B cell (primary cell): ENCODE measurements at regions not wholly inside any gene's neighbourhood (a gene's known extent, or its start where the extent isn't known, plus 50 kb on each side); places are given as distances from the start of the nearest gene placed in this dataset.

Experiments
- ATAC-seq: fragments of 200-7000 bp; cut with Tn5 transposase; one replicate; pipeline ENCODE4 v1.10.0; 2021; ENCODE audit warnings: low read depth, mild to moderate bottlenecking, moderate number of reproducible peaks, moderate library complexity
- CTCF ChIA-PET: fragments of 350-600 bp; sonication (Branson Sonifier 250); formaldehyde crosslinking; loops from one replicate; lab custom pipeline; 2021; ENCODE audit warnings: antibody characterized with exemption, inconsistent platforms; lab: Charles Lee
- POLR2A ChIA-PET: fragments of 350-600 bp; sonication (Branson Sonifier 250); formaldehyde crosslinking; loops from one replicate; lab custom pipeline; 2021; ENCODE audit warnings: antibody characterized with exemption; lab: Charles Lee
- DNase-seq: peaks from one replicate; pipeline ENCODE4 v3.0.0; 2013
- H2AFZ ChIP-seq: 2 replicates; pipeline ENCODE4 v1.6.1; 2012; ENCODE audit warnings: mild to moderate bottlenecking, low read depth, low read length; ENCODE audit not compliant: insufficient read depth, poor library complexity, severe bottlenecking
- H3K27ac ChIP-seq, 2 donors: 1 replicate in 1 of 2; 2 replicates in 1 of 2; pipeline ENCODE4 v1.5.1; 2012 to 2013; ENCODE audit warnings: low read length in 2 of 2, mild to moderate bottlenecking in 2 of 2, moderate library complexity in 1 of 2
- H3K27me3 ChIP-seq, 4 experiments: fragments of 200-600 bp in 1 of 4; sonication (generic) in 1 of 4; replicated peaks in 1 of 4; 1 replicate in 2 of 4; 2 replicates in 2 of 4; pipeline versions ENCODE4 v1.6.1 to v1.7.0; 2013 to 2016; ENCODE audit warnings: low read length in 3 of 4, mild to moderate bottlenecking in 2 of 4, mixed read lengths in 1 of 4, moderate library complexity in 1 of 4; ENCODE audit not compliant: insufficient read depth in 4 of 4, control insufficient read depth in 3 of 4; ENCODE audit errors: control extremely low read depth in 1 of 4
- H3K36me3 ChIP-seq, 2 experiments: replicated peaks in 1 of 2; 1 replicate in 1 of 2; 2 replicates in 1 of 2; pipeline versions ENCODE4 v1.6.1 to v1.7.1; 2013; ENCODE audit warnings: low read length in 1 of 2; ENCODE audit not compliant: insufficient read depth in 2 of 2, control insufficient read depth in 1 of 2; ENCODE audit errors: control extremely low read depth in 1 of 2, extremely low read depth in 1 of 2
- H3K4me1 ChIP-seq, 2 donors: fragments of 200-600 bp in 1 of 2; sonication (generic) in 1 of 2; 1 replicate in 1 of 2; 2 replicates in 1 of 2; pipeline versions ENCODE4 v1.5.1 to v1.6.1; 2013 to 2017; ENCODE audit warnings: low read length in 2 of 2; ENCODE audit not compliant: control insufficient read depth in 2 of 2, insufficient read depth in 2 of 2
- H3K4me2 ChIP-seq: replicated peaks from 2 replicates; pipeline ENCODE3; 2012; ENCODE audit warnings: mild to moderate bottlenecking, low read depth, low read length; ENCODE audit not compliant: poor library complexity, severe bottlenecking
- H3K4me3 ChIP-seq, 5 experiments: fragments of 200-600 bp in 1 of 5; sonication (generic) in 1 of 5; 1 replicate in 3 of 5; 2 replicates in 2 of 5; pipeline versions ENCODE4 v1.5.1 to v1.7.0; 2011 to 2016; ENCODE audit warnings: low read length in 4 of 5, mild to moderate bottlenecking in 4 of 5, low read depth in 2 of 5, control low read depth in 1 of 5, moderate library complexity in 1 of 5; ENCODE audit not compliant: insufficient read depth in 1 of 5; ENCODE audit errors: control extremely low read depth in 1 of 5, extremely low read depth in 1 of 5
- H3K79me2 ChIP-seq: fragments of 200-600 bp; sonication (generic); one replicate; pipeline ENCODE4 v1.6.0; 2016; ENCODE audit warnings: low read length; ENCODE audit not compliant: control insufficient read depth, insufficient read depth
- H3K9ac ChIP-seq: fragments of 200-600 bp; sonication (generic); 2 replicates; pipeline ENCODE4 v1.6.1; 2017; ENCODE audit warnings: mild to moderate bottlenecking, low read length, moderate library complexity
- H3K9me3 ChIP-seq, 3 donors: one replicate each; pipeline versions ENCODE4 v1.6.1 to v1.7.1; 2013; ENCODE audit warnings: low read length in 2 of 3; ENCODE audit not compliant: control insufficient read depth in 2 of 3, insufficient read depth in 1 of 3; ENCODE audit errors: control extremely low read depth in 1 of 3
- H4K20me1 ChIP-seq: 2 replicates; pipeline ENCODE4 v1.6.0; 2012; ENCODE audit warnings: mild to moderate bottlenecking, low read length; ENCODE audit not compliant: insufficient read depth, control insufficient read depth, poor library complexity, severe bottlenecking
- H3K27ac Mint-ChIP-seq: one replicate; pipeline ENCODE4 v1.8.0; 2021; ENCODE audit warnings: mixed read lengths
- H3K27me3 Mint-ChIP-seq: one replicate; pipeline ENCODE4 v1.8.0; 2021; ENCODE audit warnings: mixed read lengths
- H3K4me1 Mint-ChIP-seq: one replicate; pipeline ENCODE4 v1.8.0; 2021; ENCODE audit warnings: mixed read lengths
- H3K4me3 Mint-ChIP-seq: one replicate; pipeline ENCODE4 v1.8.0; 2021; ENCODE audit warnings: mixed read lengths
- H3K9me3 Mint-ChIP-seq: one replicate; pipeline ENCODE4 v1.8.0; 2022; ENCODE audit warnings: mixed read lengths; ENCODE audit not compliant: insufficient read depth
- EZH2 ChIP-seq: IDR thresholded peaks from 2 replicates; pipeline ENCODE4 v1.6.1; 2012; ENCODE audit warnings: borderline replicate concordance, low read depth, mild to moderate bottlenecking, moderate library complexity, low read length; ENCODE audit not compliant: insufficient read depth, poor library complexity, severe bottlenecking
- WGBS: methylation state at CpG from one replicate; pipeline ENCODE4 v1.1.5; 2013; ENCODE audit warnings: missing lambda C conversion rate; ENCODE audit not compliant: insufficient coverage; 5-methylcytosine and 5-hydroxymethylcytosine counted together
- intact Hi-C: fragments of 100-400 bp; cut with micrococcal nuclease; formaldehyde crosslinking; loops from one replicate; pipeline ENCODE4 v1.10.0; 2022
- TF ChIP-seq, protein P1 (sequence below): fragments of 200-600 bp; IDR thresholded peaks from one replicate; pipeline ENCODE4 v1.8.0; 2022; ENCODE audit warnings: antibody characterized with exemption, mild to moderate bottlenecking

DNA sequence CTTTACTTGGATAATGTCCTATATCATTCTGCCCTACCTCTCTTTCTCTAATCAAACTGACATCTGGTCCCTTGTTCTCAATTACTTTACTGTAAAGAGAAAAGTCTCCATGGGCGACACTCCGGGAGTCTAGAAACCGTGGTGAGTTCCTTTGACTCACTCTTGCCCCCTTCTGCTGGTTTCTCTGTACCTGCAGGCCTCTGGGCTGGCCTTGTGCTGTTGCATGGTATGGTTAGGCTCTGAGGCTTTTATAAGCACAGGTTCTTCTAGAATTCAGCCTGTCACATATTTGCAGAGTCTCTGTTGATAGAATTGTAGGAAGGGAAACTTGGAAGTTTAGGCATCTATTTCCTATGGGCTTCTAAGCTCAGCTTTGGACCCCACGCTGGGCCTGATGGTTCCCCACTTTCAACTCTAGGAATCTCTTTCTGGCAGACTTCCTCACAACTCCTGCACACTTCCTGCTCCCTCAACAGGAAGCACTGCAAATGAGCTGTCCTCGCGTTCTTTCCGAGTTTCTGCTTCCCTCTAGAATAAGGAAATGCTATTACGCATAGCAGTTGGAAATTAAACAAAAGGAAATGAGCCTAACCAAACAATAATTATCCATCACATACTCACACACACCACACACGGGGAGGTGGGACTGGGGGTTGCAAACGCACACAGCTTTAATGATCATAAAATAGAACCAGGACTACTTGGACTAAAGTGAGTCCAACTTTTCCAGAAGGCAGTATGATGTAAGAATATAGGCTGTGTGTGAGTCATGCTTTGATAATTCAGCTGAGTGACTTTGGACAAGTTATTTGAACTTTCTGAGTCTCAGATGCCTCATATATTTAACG lies 683.3 kb downstream of the QKI start:
- Histone ChIP-seq H3K27me3 (no peaks in the 10 kb centered on the region), H3K27ac (no peak overlapping the region), H3K9ac (no peak overlapping the region), H3K36me3 (no peaks in the 10 kb centered on the region), H3K4me2 (no peak overlapping the region), H2AFZ (no peak overlapping the region), H3K4me3 (no peak overlapping the region), H3K9me3 (no peaks in the 10 kb centered on the region), H3K4me1 (no peaks in the 10 kb centered on the region), H4K20me1 (no peaks in the 10 kb centered on the region), H3K79me2 (no peaks in the 10 kb centered on the region)
- H3K9me3 Mint-ChIP-seq, result no peaks in the 10 kb centered on the region
- ATAC-seq (no peak), DNase-seq (no peak)
- peaks cover 4% of the 10 kb centered on the region for H3K27me3 Mint-ChIP-seq
- intact Hi-C loops, result no loop called here
- no peak for TF ChIP-seq EZH2
- TF ChIP-seq, protein P1, sequence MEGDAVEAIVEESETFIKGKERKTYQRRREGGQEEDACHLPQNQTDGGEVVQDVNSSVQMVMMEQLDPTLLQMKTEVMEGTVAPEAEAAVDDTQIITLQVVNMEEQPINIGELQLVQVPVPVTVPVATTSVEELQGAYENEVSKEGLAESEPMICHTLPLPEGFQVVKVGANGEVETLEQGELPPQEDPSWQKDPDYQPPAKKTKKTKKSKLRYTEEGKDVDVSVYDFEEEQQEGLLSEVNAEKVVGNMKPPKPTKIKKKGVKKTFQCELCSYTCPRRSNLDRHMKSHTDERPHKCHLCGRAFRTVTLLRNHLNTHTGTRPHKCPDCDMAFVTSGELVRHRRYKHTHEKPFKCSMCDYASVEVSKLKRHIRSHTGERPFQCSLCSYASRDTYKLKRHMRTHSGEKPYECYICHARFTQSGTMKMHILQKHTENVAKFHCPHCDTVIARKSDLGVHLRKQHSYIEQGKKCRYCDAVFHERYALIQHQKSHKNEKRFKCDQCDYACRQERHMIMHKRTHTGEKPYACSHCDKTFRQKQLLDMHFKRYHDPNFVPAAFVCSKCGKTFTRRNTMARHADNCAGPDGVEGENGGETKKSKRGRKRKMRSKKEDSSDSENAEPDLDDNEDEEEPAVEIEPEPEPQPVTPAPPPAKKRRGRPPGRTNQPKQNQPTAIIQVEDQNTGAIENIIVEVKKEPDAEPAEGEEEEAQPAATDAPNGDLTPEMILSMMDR, result no peak
- H3K4me3 Mint-ChIP-seq, result no peak overlapping the region
- ChIA-PET POLR2A (no interaction called here), CTCF (no interaction called here)
- WGBS, result 42% methylated on average over 3 of the region's 11 CpGs
- H3K27ac Mint-ChIP-seq, result no peak overlapping the region
- H3K4me1 Mint-ChIP-seq, result no peaks in the 10 kb centered on the region

DNA sequence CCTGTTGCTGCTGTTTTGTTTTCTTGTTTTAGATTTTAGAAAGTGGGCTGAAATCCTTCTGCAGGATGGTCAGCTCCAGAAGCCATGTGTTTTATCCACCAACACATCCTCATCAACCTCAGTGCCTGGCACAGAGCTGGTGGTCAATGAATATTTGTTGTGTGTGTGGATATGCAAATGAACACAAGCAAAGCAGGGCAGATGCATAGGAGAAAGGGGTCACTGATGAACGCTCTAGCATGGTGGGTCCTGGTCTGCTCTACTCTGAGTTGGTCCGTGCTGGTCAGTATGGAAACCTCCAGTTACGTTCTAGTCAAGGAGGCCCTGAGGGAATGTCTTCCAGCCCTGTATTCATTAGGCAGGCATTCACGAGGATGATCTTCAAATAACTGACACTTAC lies 682.5 kb downstream of the QKI start:
- no peak for DNase-seq
- Histone ChIP-seq H3K27me3 (no peaks in the 10 kb centered on the region), H4K20me1 (no peaks in the 10 kb centered on the region), H3K4me1 (no peaks in the 10 kb centered on the region), H3K79me2 (no peaks in the 10 kb centered on the region), H3K36me3 (no peaks in the 10 kb centered on the region), H3K9me3 (no peaks in the 10 kb centered on the region), H3K27ac (no peak overlapping the region), H3K9ac (no peak overlapping the region), H3K4me2 (no peak overlapping the region), H3K4me3 (no peak overlapping the region), H2AFZ (no peak overlapping the region)
- Mint-ChIP-seq H3K27ac (no peak overlapping the region), H3K4me1 (no peaks in the 10 kb centered on the region), H3K27me3 (peaks cover 4% of the 10 kb centered on the region), H3K9me3 (no peaks in the 10 kb centered on the region), H3K4me3 (no peak overlapping the region)
- no peak for TF ChIP-seq EZH2
- TF ChIP-seq, protein P1, result no peak
- no peak for ATAC-seq
- intact Hi-C loops, result no loop called here
- ChIA-PET POLR2A (no interaction called here), CTCF (no interaction called here)
- 92% methylated on average over 3 of the region's 4 CpGs for WGBS
